Fibroblast of mammary gland (primary cell): ENCODE measurements at regions not wholly inside any gene's neighbourhood (a gene's known extent, or its start where the extent isn't known, plus 50 kb on each side); places are given as distances from the start of the nearest gene placed in this dataset.
A peak's percentile ranks its signal among the peaks of the same experiment; 100 is the strongest.

ENCODE experiments used
- DNase-seq: peaks from one replicate; pipeline ENCODE4 v3.0.0-alpha.2; 2010; ENCODE audit warnings: low read depth
- H3K4me3 ChIP-seq: 2 replicates; pipeline ENCODE4 v1.5.1; 2011; ENCODE audit warnings: low read depth, mild to moderate bottlenecking, low read length, moderate library complexity; ENCODE audit not compliant: control insufficient read depth
- TF ChIP-seq, protein P1 (sequence below): conservative IDR thresholded peaks from 2 replicates; pipeline ENCODE4 v1.5.1; 2011; ENCODE audit warnings: low read depth, low read length, inconsistent platforms; ENCODE audit not compliant: control insufficient read depth, insufficient read depth

DNA sequence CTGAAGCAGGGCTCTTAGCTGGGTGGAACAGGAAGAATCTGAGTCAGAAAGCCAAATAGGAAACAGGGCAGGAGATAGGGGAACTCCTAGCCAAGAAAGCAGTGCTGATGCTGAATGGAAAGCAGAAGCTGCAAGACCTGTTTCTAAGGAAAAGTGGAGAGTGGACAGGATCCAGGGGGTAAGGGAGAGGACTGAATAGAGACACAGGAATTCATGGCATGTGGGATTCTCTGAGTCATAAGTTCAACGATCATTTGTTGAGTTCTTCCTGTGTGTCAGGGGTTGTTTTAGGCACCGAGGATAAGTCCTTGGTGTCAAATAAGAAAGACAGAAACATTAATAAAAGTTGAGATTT is 153.8 kb upstream of the FGGY start:
- peak; percentile 99 for DNase-seq
- no peak overlapping the region for H3K4me3 ChIP-seq
- TF ChIP-seq, protein P1, sequence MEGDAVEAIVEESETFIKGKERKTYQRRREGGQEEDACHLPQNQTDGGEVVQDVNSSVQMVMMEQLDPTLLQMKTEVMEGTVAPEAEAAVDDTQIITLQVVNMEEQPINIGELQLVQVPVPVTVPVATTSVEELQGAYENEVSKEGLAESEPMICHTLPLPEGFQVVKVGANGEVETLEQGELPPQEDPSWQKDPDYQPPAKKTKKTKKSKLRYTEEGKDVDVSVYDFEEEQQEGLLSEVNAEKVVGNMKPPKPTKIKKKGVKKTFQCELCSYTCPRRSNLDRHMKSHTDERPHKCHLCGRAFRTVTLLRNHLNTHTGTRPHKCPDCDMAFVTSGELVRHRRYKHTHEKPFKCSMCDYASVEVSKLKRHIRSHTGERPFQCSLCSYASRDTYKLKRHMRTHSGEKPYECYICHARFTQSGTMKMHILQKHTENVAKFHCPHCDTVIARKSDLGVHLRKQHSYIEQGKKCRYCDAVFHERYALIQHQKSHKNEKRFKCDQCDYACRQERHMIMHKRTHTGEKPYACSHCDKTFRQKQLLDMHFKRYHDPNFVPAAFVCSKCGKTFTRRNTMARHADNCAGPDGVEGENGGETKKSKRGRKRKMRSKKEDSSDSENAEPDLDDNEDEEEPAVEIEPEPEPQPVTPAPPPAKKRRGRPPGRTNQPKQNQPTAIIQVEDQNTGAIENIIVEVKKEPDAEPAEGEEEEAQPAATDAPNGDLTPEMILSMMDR = no peak

DNA sequence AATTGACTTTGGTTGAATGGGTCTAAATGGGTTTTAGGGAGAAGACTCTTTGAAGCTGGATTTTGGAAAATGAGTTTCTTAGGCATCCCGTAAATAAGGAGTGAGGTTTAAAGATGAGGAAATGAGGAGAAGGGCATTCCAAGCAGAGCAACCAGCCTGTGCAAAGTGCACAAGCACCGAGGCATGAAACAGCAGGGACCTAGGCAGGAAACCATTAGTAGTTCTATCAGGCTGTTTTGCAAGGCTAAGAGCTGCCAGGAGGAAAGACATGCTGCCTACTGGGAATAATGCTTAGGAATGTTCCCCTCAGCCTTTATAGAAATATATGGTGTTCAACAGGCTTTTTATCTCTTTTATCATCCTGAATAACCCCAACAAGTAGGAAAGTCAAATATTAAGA is 153.1 kb upstream of the FGGY start:
- peak; percentile 67 for DNase-seq
- no peak overlapping the region for H3K4me3 ChIP-seq
- TF ChIP-seq, protein P1 = no peak

DNA sequence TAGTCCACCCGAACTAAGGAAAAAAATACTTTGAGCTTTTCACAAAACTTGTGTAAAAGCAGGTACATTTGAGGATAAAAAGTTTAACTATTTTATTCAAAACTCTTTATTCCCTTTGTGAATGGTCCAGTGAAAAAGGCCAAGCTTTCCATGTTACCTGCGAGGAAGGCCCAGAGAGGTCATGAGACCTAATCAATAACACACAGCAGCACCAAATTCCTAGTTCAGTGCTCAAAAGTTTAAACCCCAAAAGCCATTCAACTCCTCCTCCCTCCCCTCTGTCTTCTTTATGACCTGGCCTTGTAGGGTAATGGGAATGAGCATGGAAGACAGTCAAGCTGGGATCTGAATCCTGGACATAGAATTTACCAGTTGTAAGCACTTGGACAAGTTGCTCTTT is 151.9 kb upstream of the FGGY start:
- H3K4me3 ChIP-seq = no peak overlapping the region
- DNase-seq = no peak
- TF ChIP-seq, protein P1 = no peak

DNA sequence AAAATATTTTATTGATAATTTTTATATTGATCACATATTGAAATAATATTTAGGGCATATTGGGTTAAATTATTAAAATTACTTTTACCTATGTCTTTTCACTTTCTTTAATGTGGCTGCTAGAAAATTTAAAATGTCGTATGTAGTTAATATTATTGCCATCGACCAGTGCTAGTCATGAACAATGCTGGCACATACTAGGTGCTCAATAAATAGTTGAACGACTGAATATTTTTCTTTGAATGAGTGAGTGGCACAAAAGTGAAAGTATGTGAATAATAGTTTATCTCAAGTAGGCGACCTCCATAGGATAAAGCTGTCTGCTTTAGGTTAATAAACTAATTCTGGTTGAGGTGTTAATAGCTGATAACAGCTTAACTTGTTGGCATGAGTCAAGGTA is 150.8 kb upstream of the FGGY start:
- H3K4me3 ChIP-seq = peak overlapping the region; percentile 23
- TF ChIP-seq, protein P1 = no peak
- DNase-seq = no peak

DNA sequence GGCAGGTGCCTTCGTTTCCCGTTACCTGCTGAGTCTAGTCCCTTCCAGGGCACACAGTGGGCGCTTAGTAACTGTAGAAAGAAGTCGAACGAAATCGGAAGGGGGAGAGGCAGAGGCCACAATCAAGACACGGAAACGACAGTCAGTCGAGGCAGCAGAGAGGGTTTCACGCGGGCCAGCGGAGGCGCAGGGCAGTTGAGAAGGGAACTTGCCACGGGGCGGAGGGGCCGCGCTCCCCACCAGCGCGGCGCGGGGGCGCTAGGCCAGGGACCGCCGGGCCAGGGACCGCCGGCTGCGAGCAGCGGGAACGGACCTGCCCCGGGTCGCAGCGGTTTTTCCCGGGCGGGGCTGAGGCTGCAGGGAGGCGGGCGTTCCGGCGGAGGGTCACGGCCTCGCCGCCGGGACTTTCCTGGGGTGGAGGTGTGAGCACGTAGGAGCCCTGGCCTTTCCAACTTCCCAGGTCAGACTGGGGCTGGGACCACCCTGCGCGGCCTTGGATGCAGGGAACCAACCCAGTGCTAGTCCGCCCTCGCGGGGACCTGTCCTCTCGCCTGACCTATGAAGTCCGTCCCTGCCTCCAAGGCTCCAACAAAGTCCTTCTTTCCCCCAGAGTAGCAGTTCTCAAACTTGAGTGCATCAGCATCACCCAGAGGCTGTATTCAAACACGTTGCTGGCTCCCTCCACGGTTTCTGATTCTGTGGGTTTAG is 150.1 kb upstream of the FGGY start:
- peak overlapping the region; percentile 23 for H3K4me3 ChIP-seq
- DNase-seq = peak; percentile 54
- TF ChIP-seq, protein P1 = no peak

DNA sequence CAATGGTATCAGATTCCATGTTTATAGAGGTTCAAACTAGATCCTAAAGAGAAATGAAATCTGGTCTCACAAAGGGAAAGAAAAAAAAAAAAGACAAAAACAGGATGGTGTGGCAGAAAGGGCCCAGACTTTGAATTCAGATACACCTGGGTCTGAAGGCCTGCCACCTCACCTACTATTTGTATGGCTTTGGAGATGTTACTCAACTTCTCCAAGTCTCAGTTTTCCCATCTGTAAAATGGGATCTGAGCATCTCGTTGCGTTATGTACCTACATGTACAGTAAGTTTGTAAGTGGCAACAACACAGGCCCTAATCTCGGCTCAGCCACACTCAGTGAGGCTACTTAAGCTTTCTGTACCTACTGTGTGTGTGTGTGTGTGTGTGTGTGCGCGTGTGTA is 147.5 kb upstream of the FGGY start:
- TF ChIP-seq, protein P1 = no peak
- no peak overlapping the region for H3K4me3 ChIP-seq
- DNase-seq = no peak
